HG03064 (cell line): ENCODE measurements at regions not wholly inside any gene's neighbourhood (a gene's known extent, or its start where the extent isn't known, plus 50 kb on each side); places are given as distances from the start of the nearest gene placed in this dataset.

Experiments used
- ATAC-seq: cut with Tn5 transposase; IDR thresholded peaks from one replicate; pipeline ENCODE4 v1.9.1; 2021; ENCODE audit warnings: low read depth; ENCODE audit not compliant: unreplicated experiment

DNA sequence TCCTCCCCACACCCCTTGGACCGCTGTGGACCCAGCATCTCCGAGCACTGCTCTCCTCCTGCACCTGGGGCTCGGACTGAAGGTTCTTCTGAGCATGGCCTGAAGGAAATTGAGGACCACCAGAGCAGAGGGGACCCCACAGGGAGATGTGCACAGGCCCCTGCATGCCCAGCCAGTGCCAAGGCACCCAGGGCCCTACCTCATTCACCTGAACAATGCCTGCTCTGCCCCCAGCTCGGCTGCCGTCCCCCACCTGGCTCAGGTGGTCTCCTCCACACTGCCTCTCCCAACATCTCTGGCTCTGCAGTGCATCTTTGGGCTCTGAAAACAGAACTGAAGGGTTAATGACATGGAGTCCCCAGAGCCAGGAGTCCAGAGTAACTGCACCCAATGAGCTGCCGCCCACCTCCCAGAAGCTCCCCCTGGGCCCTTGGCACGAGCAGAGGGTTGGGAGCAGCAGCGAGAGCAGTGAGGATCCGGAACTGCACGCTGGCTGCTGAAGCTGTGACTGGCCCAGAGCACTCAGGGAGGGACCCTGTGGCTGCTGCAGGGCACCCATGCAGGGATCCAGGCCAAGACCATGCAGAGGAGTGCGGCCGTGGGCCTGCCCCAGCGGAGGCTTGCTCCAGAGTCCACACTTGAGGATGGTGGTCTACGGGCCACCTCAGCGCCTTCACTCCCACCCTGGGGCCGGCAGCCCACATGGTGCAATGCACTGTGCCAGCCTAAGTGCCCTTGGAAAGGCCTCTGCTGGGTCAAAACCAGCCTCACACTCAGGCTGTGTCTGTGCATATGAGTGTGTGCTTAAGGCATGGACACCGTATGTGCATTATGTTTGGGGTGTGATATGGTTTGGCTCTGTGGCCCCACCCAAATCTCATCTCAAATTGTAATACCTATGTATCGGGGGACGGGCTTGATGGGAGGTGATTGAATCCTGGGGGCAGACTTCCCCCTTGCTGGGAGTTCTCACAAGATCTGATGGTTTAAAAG lies 686.1 kb downstream of the TBC1D22A start:
- no peak for ATAC-seq

DNA sequence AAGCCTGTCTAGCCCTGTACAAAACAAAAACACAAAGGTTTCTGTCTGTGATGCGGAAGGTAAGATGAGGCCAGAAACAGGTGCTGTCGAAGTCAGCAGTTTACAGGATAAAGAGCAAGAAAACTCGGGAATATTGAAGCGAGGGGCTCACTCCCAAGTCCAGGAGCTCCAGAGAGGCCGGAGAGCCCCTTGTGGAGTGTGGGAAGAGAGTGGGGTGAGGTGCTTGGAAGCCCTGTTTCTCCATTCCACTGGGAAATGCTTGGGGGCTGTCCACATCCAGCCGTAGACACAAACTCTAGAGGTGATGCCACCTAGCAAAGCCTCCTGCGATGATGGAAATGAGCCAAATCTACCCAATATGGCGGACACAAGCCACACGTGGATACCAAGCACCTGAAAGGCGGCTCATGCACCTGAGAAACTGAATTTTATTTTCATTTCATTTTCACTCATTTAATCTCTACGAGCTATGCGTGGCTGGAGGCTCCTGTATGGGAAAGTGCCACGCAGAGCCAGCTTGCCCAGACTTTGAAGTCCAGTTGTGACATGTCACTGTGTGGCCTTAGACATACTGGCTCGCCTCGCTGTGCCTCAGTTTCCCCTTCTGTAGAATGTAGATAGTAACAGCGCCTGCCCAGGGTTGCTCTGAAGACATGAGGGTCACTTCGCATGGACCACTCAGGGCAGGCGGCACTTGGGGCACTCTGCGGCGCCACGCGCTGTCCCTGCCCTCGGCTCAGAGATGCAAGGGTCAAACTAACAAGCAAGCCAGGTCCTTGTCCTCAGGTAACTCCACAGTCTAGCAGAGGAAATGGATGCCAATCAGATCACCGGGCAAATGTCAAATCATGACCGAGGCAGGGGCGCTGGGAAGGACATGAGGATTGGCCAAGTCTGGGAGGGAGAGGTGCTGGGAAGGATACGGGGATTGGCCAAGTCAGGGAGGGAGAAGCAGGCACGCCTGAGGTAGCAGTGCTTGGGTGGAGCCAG lies 684.7 kb downstream of the TBC1D22A start:
- no peak for ATAC-seq

DNA sequence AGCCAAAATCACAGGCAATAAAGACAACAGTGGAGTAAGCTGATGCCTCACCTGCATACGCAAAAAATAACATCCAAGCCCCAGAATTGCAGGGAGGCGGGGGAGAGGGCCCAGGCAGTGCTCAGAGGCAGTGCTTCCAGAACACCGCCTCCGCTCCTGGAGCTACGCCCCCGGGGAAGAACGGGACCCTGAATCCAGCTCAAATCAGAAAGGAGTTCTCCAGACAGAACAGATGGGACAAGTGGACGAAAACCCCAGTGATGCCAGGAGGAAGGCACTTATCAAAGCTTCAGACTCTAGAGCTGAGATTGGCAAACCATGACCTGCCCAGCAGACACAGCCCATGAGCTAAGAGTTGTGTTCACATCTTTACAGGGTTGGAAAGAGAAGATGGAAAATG lies 683.9 kb downstream of the TBC1D22A start:
- no peak for ATAC-seq

DNA sequence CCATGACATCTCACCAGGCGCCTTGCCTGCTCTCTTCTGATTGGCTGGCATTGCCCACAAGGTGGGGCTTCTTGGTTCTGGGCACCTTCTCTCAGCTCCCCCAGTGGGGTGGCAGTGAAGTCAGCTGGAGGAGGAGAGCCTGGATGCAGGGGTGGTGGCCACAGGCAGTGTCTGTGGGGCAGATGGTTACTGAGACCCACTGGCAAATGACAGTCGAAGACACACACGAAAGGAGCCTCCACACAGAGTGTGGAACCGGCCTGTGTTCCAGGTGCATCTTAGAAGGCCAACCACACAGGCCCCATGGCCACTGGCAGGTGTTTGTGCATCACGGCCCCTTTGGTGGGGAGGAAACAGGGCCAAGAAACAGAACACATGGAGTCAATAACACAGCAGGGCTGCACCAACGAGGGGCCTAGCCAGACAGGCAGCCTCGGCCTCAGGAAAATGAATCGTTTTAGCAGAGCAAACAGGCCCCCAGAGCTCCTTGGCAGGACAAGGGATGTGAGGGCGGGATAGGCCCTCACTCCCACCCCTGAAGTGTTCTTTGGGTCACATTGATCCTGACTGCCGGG lies 683.4 kb downstream of the TBC1D22A start:
- ATAC-seq = no peak

DNA sequence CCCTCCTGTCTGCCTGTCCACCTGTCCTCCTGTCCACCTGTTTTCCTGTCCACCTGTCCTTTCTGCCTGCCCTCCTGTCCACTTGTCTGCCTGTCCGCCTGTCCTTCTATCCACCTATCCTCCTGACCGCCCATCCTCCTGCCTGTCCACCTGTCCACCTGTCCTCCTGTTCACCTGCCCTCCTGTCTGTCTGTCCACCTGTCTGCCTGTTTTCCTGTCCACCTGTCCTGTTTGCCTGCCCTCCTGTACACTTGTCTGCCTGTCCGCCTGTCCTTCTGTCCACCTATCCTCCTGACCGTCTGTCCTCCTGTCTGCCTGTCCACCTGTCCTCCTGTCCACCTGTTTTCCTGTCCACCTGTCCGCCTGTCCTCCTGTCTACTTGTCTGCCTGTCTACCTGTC lies 682.8 kb downstream of the TBC1D22A start:
- ATAC-seq = no peak

DNA sequence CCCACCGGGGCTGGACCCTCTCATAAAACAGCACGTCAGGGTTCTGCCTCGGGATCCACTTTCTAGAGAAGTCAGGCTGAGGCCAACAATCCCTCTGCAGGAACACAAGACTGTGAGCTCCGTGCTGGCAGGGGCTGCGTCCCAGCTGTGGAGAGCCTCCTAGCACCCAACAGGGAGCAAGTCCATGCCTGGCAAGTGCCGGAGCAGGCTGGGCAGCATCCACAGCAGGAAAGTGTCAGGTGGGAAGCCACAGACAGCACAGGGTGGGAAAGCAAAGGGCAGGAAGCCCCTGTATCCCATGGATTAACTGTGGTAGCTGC lies 682.3 kb downstream of the TBC1D22A start:
- ATAC-seq = no peak

DNA sequence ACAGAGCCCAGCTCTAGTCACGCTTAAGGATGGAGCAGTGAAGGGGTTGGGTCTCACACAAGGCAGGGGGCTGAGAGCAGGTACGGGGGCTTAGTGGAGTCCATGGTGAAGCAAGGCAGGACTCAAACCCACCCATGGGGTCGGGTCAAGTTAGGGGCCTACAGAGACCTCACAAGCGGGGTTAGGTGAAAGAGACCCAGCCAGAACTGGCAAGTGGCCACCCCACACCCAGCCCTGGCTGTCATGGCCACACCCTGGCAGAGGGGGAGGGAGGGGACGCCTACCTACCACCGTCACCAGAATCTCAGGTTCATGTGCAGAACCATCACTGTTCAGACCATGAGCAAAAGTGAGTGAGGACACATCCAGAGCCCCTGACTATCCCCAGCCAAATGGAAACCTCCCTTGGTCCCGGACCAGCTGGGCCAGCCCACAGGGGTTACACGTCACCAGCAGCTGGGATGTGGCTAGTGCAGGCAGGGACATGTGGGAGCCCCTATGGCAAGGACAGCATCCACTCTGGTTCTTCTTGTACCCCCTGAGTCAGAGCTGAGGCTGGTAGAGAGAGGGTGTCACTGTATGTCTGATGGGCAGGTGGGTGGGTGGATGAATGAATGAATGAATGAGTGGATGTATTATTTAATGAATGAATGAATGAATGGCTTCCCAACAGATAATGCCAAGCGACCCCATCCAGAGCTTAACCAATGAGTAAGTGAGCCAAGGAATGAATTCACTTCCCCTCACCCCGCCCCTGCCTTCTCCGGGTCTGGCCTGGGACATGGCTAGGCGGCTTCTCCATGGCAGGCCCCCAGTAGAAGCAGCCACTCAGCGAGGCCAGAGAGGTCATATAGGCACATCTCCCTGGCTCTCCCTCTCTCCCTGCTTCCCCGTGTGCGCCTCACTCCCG lies 681.6 kb downstream of the TBC1D22A start:
- ATAC-seq = no peak

DNA sequence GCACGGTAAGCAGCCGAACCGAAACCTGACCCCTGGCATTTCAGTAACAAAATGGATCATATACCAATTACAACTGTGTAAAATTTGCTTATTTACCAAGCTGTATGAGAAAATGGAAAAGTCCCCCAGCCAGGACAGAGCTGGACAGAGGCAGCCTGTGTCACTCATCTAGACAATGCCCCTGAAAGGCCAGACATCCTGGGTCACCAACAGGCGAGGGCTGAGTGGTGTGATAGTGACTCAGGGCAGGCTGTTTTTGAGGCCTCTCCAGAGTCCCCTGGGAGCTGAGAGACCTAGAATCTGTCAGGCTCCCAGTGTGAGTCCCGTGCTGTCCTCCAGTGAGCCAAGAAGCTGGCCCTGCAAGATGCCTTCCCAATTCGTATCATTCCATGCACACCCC lies 680.4 kb downstream of the TBC1D22A start:
- no peak for ATAC-seq

DNA sequence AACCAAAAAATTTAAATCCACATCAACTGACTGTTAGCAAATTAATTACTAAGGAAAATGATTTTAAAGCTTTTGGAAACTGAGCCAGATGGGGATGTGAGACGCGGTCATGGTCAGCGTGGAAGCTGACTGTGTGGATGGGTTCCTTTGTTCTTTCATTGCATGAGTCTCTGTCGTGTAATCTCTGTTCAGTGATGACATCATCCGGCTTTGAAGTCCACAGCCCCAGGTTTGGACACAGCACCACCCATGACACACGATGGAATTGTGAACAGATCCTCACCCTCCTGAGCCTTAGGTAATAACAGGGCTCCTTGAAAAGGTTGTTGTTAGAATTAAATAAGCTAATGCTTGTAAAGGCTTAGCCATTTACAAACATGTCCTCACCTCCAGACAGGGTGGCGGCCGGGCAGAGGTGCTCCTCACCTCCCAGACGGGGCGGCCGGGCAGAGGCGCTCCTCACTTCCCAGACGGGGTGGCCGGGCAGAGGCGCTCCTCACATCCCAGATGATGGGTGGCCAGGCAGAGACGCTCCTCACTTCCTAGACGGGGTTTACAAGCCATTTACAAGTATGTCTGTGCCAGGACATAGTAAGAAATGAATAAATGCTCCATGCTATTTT lies 677.3 kb downstream of the TBC1D22A start:
- no peak for ATAC-seq

DNA sequence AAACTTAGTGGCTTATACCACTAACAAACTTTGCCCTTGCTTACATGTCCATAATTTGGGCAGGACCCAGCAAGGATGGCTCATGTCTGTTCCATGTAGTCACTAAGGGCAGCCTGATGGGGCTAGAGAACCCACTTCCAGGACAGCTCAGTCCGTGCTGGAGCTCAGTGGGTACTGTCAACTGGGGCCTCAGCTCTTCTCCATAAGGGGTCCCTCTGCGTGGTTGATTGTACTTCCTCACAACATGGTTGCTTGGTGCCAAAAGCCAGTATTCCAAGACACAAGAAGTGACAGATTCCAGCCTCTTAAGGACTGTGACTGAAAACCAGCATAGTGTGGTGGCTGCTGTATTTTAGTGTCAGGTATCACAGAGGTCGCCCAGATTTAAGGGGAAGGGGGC lies 675.2 kb downstream of the TBC1D22A start:
- ATAC-seq = no peak

DNA sequence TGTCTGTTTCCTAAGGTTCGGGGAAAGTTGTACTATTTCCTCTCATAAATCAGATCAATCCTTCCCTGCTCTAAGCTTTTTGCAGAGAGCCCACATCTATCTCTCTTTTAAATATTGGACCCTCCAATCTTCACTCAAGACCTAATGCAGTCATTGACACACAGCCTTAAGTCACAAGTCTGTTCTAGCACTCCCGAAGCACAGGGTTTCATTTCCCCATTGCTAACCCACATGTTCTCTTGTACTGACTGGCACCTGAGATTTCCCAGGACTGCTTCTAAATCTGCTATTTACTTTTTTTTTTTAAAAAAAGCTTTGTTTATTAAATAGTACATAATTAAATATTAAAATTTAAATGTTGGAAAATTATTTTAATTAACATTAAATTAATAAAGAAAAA lies 674.7 kb downstream of the TBC1D22A start:
- no peak for ATAC-seq

DNA sequence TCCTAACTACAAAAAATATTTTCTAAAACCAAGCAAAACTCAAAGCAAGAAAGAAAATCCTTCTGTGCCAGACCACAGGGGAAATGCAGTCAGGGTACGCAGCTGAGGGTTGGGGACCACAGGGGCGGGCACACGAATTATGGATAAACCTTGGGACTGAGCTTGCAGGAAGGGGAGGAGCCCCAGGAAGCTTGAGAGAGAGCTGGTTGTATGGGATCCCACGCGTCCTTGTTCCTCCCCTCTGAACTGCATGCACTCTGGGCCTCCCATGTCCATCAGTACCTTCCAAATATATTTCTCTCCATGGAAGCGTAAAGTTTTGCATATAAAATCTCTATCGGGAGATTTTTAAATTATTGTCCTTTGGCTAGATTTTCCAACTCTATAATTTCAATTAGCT lies 673.4 kb downstream of the TBC1D22A start:
- ATAC-seq = no peak

DNA sequence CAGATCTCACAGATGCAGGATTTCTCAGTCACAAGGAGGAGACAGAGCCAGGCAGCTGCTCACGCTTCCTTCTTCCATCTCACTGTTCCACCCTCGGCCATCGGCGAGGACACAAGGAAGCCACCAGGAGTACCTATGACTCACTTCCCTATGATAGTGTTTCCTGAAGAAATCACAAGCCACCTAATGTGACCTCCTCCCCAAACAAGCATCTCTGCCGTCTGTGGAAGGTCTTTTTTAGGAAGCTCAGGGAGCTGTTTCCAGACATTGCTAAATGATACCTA lies 672.7 kb downstream of the TBC1D22A start:
- no peak for ATAC-seq

DNA sequence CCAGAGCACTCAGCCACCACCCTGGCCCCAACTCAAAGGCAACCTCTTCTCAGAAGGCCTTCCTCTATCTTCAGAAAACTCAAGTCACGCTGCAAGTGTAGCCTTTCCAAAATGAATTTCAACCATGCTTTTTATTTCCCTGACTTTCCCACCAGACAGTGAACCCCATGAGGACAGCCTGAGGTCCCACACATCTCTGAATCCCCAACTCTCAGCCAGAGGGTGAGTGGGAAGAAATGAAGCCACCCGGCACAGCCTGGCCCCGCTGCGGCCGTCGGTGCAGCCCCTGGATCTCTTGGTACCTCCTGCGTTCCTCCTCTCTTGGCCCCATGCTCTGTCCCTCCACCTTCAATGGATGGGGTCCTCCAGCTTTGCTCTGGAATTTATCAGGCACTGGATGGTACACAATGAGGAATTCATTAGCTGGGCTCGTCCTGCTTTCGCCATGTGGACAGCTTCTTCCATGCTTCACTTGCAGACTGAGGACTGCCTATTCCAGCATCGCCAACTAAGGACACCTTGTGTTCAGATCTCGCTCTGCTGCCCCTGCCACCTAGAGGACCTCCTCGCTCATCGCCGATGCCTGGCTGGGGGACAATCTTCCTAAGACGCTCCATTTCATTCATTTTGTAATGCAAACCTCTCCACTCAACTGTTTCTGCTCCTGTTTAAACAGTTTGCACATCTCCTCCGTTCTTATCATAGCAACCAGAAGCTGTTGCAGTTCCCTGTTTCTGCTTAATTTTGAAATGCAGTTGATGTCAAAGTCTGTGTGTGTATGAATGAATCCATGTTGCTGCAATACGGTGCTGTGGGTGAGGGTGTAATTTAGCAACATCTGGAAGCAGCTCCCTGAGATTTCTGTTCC lies 672.1 kb downstream of the TBC1D22A start:
- no peak for ATAC-seq

DNA sequence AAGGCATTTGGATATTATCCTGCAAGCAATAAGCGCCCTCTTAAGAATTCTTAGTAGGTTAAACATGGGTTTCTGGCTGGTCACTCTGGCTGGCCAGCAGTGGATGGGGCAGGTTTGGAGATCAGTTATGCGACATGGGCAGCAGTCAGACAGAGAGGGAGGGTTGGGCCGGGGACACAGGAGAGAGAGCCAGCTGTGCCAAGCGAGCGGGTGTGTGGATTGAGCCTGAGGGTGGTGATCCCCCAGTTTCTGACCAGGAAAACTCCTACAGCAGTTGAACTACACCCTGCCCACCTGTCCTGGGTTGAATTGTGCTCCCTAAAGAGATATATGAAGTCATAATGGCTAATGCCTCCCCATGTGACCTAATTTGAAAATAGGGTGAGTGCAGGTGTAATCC lies 671.2 kb downstream of the TBC1D22A start:
- ATAC-seq = no peak

DNA sequence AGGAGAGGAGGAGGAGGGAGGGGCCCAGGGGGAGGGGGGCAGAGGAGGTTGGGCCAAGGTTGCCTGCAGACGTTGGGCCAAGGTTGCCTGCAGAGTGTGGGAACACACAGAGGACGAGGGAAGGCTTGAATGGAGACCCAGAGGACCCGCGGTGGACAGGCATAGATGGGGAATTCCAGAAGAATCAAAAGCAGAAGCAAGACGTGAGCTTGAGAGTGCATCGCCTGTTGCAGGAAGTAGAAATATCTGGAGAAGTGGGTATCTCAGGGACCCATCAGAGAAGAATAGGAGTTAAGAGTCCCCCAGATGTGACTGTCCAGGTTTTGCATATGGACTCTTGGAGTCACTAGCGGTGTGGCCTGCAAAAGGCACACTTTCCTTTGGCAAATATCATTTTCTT lies 670.2 kb downstream of the TBC1D22A start:
- ATAC-seq = no peak

DNA sequence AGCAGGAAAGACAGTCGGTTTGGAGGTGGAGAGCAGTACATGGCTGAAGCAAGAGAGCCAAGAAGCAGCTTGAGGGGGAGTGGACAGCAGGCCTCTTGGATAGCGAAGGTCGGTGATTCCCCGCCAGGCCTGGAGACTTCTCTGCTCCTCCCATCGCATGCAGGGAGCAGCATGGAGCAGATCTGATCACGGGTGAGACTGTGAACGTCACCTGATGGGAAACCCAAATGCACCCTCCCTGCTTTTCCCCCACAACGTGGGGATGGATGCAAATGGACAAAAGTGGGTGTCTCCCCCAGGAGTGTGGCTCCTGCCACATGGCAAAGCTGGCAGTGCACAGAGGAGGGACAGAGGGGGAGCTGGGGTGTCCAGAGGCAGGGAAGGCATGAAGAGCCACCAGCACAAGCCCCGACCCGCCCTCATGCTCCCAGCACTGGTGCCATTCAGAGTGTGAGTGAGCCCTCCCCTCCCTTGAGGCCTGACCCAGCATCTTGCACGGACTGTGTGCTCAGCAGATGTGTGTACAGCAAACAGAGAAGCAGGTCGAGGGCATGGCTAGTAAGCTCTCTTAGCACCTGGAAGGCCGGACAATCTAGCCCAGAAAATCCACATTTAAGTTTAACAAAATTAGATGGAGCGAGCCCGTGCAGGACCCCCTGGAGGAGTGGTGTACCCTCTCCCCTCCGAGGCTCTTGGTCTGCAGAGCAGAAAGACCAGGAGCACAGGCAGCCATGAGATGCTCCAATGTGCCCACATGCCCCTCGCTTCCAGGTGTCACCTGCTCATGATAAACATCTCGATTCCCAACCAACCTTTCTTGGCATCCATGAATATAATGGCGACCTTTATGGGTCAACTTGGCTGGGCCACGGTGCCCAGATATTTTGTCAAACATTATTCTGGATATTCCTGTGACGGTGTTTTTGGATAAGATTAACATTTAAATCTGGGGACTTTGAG lies 661.7 kb downstream of the TBC1D22A start:
- ATAC-seq = no peak

DNA sequence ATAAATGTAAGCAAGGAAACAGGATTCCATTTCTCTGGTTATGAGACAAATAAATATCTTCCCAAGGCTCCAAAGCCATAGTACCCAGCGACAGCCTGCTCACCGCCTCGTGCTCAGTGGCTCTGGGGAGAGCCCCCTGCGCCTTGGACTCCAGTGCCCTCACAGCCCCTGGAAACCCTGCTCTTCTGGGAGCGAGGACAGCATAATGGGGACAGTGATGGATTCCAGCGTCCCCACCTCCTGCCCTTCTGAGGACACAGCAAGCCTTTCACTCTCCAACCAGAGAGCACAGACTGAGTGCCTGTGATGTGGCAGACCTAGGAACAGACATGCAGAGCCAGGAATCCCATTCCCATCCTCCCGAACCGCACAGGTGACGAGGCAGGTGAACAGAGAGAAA lies 660.8 kb downstream of the TBC1D22A start:
- no peak for ATAC-seq
